HEK293 (cell line): ENCODE measurements at regions not wholly inside any gene's neighbourhood (a gene's known extent, or its start where the extent isn't known, plus 50 kb on each side); places are given as distances from the start of the nearest gene placed in this dataset.
"Not testable (repeated sequence)": the region's sequence is repeated elsewhere in the genome, so short reads cannot be mapped to it uniquely, and the experiment has no call there.

Source experiments
- CTCF ChIA-PET: fragments of 350-600 bp; formaldehyde crosslinking; extraction: SDS; loops from one replicate; lab custom pipeline; 2021; ENCODE audit warnings: antibody characterized with exemption; lab: Yijun Ruan, JAX
- POLR2A ChIA-PET: fragments of 300-600 bp; formaldehyde crosslinking; extraction: SDS; loops from one replicate; lab custom pipeline; 2020; ENCODE audit warnings: antibody characterized with exemption, inconsistent platforms; lab: Yijun Ruan, JAX
- H3K27ac ChIP-seq: fragments of 200-500 bp; sonication (Bioruptor generic); 2 replicates; pipeline ENCODE4 v1.5.1; 2014; ENCODE audit warnings: low read depth, low read length, control low read depth, inconsistent platforms; ENCODE audit errors: extremely low read depth
- H3K36me3 ChIP-seq, 2 experiments: fragments of 200-500 bp in 1 of 2; sonication (Bioruptor generic) in 1 of 2; 1 replicate in 1 of 2; 2 replicates in 1 of 2; pipeline ENCODE4 v1.5.1; 2014 to 2017; ENCODE audit warnings: inconsistent platforms in 2 of 2, low read length in 2 of 2; ENCODE audit not compliant: control insufficient read depth in 2 of 2, insufficient read depth in 1 of 2
- H3K4me1 ChIP-seq: fragments of 200-500 bp; sonication (Bioruptor generic); 2 replicates; pipeline ENCODE4 v1.5.1; 2014; ENCODE audit warnings: mild to moderate bottlenecking, low read length, inconsistent platforms; ENCODE audit not compliant: control insufficient read depth, insufficient read depth
- H3K4me3 ChIP-seq: 2 replicates; pipeline ENCODE4 v1.5.1; 2011; ENCODE audit warnings: low read depth, mild to moderate bottlenecking, control low read depth, low read length, moderate library complexity
- H3K9me3 ChIP-seq: fragments of 200-500 bp; sonication (Bioruptor generic); 2 replicates; pipeline ENCODE4 v1.5.1; 2014; ENCODE audit warnings: low read depth, low read length, inconsistent platforms; ENCODE audit not compliant: control insufficient read depth, insufficient read depth
- BCL11A ChIP-seq: fragments of 450-650 bp; formaldehyde crosslinking; IDR thresholded peaks from 2 replicates; pipeline ENCODE4 v1.5.1; 2016; ENCODE audit warnings: low read depth, missing biosample characterization, missing genetic modification characterization
- GLI4 ChIP-seq: fragments of 450-650 bp; formaldehyde crosslinking; IDR thresholded peaks from 2 replicates; pipeline ENCODE4 v1.5.1; 2016; ENCODE audit warnings: missing biosample characterization, missing genetic modification characterization
- HOXC10 ChIP-seq: sonication (generic); formaldehyde crosslinking; IDR thresholded peaks from 2 replicates; pipeline ENCODE4 v1.8.1; 2023; ENCODE audit warnings: mild to moderate bottlenecking, missing genetic modification reagents
- ZBTB20 ChIP-seq: fragments of 450-650 bp; formaldehyde crosslinking; IDR thresholded peaks from 2 replicates; pipeline ENCODE4 v1.5.1; 2016; ENCODE audit warnings: missing biosample characterization, missing genetic modification characterization
- ZFP37 ChIP-seq: fragments of 450-650 bp; formaldehyde crosslinking; IDR thresholded peaks from 2 replicates; pipeline ENCODE4 v1.5.1; 2016; ENCODE audit warnings: missing biosample characterization, missing genetic modification characterization
- ZNF133 ChIP-seq: fragments of 450-650 bp; formaldehyde crosslinking; IDR thresholded peaks from 2 replicates; pipeline ENCODE4 v1.5.1; 2016; ENCODE audit warnings: missing biosample characterization, missing genetic modification characterization
- ZNF146 ChIP-seq: fragments of 450-650 bp; formaldehyde crosslinking; IDR thresholded peaks from 2 replicates; pipeline ENCODE4 v1.5.1; 2016; ENCODE audit warnings: missing biosample characterization, missing genetic modification characterization
- ZNF169 ChIP-seq: fragments of 450-650 bp; formaldehyde crosslinking; IDR thresholded peaks from 2 replicates; pipeline ENCODE4 v1.5.1; 2016; ENCODE audit warnings: missing biosample characterization, missing genetic modification characterization
- ZNF239 ChIP-seq: fragments of 450-650 bp; formaldehyde crosslinking; IDR thresholded peaks from 2 replicates; pipeline ENCODE4 v1.5.1; 2016; ENCODE audit warnings: missing biosample characterization, missing genetic modification characterization
- ZNF292 ChIP-seq: fragments of 450-650 bp; formaldehyde crosslinking; IDR thresholded peaks from 2 replicates; pipeline ENCODE4 v1.5.1; 2016; ENCODE audit warnings: low read depth, missing biosample characterization, missing genetic modification characterization, borderline replicate concordance
- ZNF391 ChIP-seq: fragments of 450-650 bp; formaldehyde crosslinking; IDR thresholded peaks from 2 replicates; pipeline ENCODE4 v1.5.1; 2016; ENCODE audit warnings: low read depth, missing biosample characterization, missing genetic modification characterization, borderline replicate concordance
- ZNF404 ChIP-seq: fragments of 450-650 bp; formaldehyde crosslinking; IDR thresholded peaks from 2 replicates; pipeline ENCODE4 v1.5.1; 2017; ENCODE audit warnings: missing biosample characterization, missing genetic modification characterization
- ZNF449 ChIP-seq: fragments of 450-650 bp; formaldehyde crosslinking; IDR thresholded peaks from 2 replicates; pipeline ENCODE4 v1.5.1; 2017; ENCODE audit warnings: missing biosample characterization, mild to moderate bottlenecking, missing genetic modification characterization, moderate library complexity
- ZNF514 ChIP-seq: fragments of 450-650 bp; formaldehyde crosslinking; IDR thresholded peaks from 2 replicates; pipeline ENCODE4 v1.5.1; 2016; ENCODE audit warnings: missing biosample characterization, missing genetic modification characterization
- ZNF521 ChIP-seq: fragments of 450-650 bp; formaldehyde crosslinking; IDR thresholded peaks from 2 replicates; pipeline ENCODE4 v1.5.1; 2017; ENCODE audit warnings: missing biosample characterization, mild to moderate bottlenecking, missing genetic modification characterization
- ZNF530 ChIP-seq: fragments of 450-650 bp; formaldehyde crosslinking; IDR thresholded peaks from 2 replicates; pipeline ENCODE4 v1.5.1; 2016; ENCODE audit warnings: low read depth, missing biosample characterization, missing genetic modification characterization
- ZNF707 ChIP-seq: fragments of 450-650 bp; formaldehyde crosslinking; IDR thresholded peaks from 2 replicates; pipeline ENCODE4 v1.5.1; 2016; ENCODE audit warnings: missing biosample characterization, missing genetic modification characterization
- ZNF76 ChIP-seq: fragments of 450-650 bp; formaldehyde crosslinking; IDR thresholded peaks from 2 replicates; pipeline ENCODE4; 2016; ENCODE audit warnings: low read depth, missing biosample characterization, missing genetic modification characterization, borderline replicate concordance
- ZSCAN16 ChIP-seq: fragments of 450-650 bp; formaldehyde crosslinking; IDR thresholded peaks from 2 replicates; pipeline ENCODE4 v1.5.1; 2016; ENCODE audit warnings: missing biosample characterization, missing genetic modification characterization
- ZSCAN23 ChIP-seq: fragments of 450-650 bp; formaldehyde crosslinking; IDR thresholded peaks from 2 replicates; pipeline ENCODE4 v1.5.1; 2016; ENCODE audit warnings: missing biosample characterization, missing genetic modification characterization

- no peaks in the 10 kb centered on the region for H3K36me3 ChIP-seq
- TF ChIP-seq ZNF449 (tag by site-specific recombination) (no peak), ZBTB20 (tag by site-specific recombination) (no peak), ZSCAN16 (no peak), BCL11A (tag by site-specific recombination) (no peak), ZNF514 (tag by site-specific recombination) (no peak), ZFP37 (tag by site-specific recombination) (no peak)
- TF ChIP-seq, all 188 proteins: peak for 0
- no peak overlapping the region for H3K27ac ChIP-seq
- no peak overlapping the region for H3K4me3 ChIP-seq
- POLR2A ChIA-PET, result no interaction called here
- H3K9me3 ChIP-seq, result no peaks in the 10 kb centered on the region
- H3K4me1 ChIP-seq, result no peaks in the 10 kb centered on the region
- CTCF ChIA-PET, result interaction anchor here (0.5 to 9.0 kb wide), 9 partner anchors 9 to 235 kb away, joined by 3 to 106 read pairs (median 4); no protein-coding TSS in a partner anchor
Observed at GRCh38 chr1:204793259-204793914, 77.3 kb upstream of the NFASC start.

- H3K36me3 ChIP-seq, H3K27ac ChIP-seq, H3K9me3 ChIP-seq, POLR2A ChIA-PET, H3K4me1 ChIP-seq, H3K4me3 ChIP-seq: not testable (repeated sequence)
- CTCF ChIA-PET, result interaction anchor here (1.6 to 9.0 kb wide), 2 partner anchors 11 to 231 kb away, joined by 3 to 106 read pairs; no protein-coding TSS in a partner anchor
Observed at GRCh38 chr1:204796886-204797285, 73.8 kb upstream of the NFASC start.

- H3K27ac ChIP-seq, result no peak overlapping the region
- no peaks in the 10 kb centered on the region for H3K9me3 ChIP-seq
- H3K4me3 ChIP-seq, result no peak overlapping the region
- H3K4me1 ChIP-seq, result no peaks in the 10 kb centered on the region
- ChIA-PET CTCF (interaction anchor here (1.0 to 9.0 kb wide), 3 partner anchors 11 to 232 kb away, joined by 3 to 106 read pairs (median 6); no protein-coding TSS in a partner anchor), POLR2A (no interaction called here)
- no peaks in the 10 kb centered on the region for H3K36me3 ChIP-seq
- TF ChIP-seq ZNF530 (no peak), ZNF239 (tag by site-specific recombination) (no peak), ZSCAN23 (tag by site-specific recombination) (no peak), ZNF169 (tag by site-specific recombination) (no peak), ZNF404 (tag by site-specific recombination) (no peak), ZNF391 (tag by site-specific recombination) (no peak), ZNF521 (tag by site-specific recombination) (no peak), ZNF292 (tag by site-specific recombination) (no peak), ZNF707 (no peak), ZNF133 (tag by site-specific recombination) (no peak), ZNF146 (tag by site-specific recombination) (no peak), ZNF76 (no peak), GLI4 (no peak), ZSCAN16 (no peak), HOXC10 (CRISPR knock-in tag) (no peak), ZBTB20 (tag by site-specific recombination) (no peak)
Observed at GRCh38 chr1:204797401-204797800, 73.3 kb upstream of the NFASC start.
